ENCODE measurements at regions not wholly inside any gene's neighbourhood (a gene's known extent, or its start where the extent isn't known, plus 50 kb on each side); places are given as distances from the start of the nearest gene placed in this dataset.

- TF ChIP-seq CSRNP3 (CRISPR knock-in tag; IDR thresholded peaks at IDR 0.05) (no peak), ZFP30 (CRISPR knock-in tag; IDR thresholded peaks at IDR 0.05) (no peak), ZNF8 (CRISPR knock-in tag; IDR thresholded peaks at IDR 0.05) (no peak), POU6F1 (CRISPR knock-in tag; IDR thresholded peaks at IDR 0.05; ENCODE audit: borderline replicate concordance, low read depth) (no peak), RARB (CRISPR knock-in tag; IDR thresholded peaks at IDR 0.05) (no peak)
Measured at GRCh38 chr6:137373296-137373695, 120.9 kb downstream of the OLIG3 start (continued).

- TF ChIP-seq GLIS3 (CRISPR knock-in tag; IDR thresholded peaks at IDR 0.05) (no peak), ZC3H10 (CRISPR knock-in tag; IDR thresholded peaks at IDR 0.05) (no peak), PPARA (CRISPR knock-in tag; IDR thresholded peaks at IDR 0.05; ENCODE audit: borderline replicate concordance) (no peak), OSR1 (CRISPR knock-in tag; IDR thresholded peaks at IDR 0.05) (no peak), ISL1 (CRISPR knock-in tag; IDR thresholded peaks at IDR 0.05) (no peak), BACH2 (CRISPR knock-in tag; IDR thresholded peaks at IDR 0.05; ENCODE audit: borderline replicate concordance) (no peak), TOX (CRISPR knock-in tag; IDR thresholded peaks at IDR 0.05; ENCODE audit: borderline replicate concordance) (no peak), ARNTL (CRISPR knock-in tag; IDR thresholded peaks at IDR 0.05; ENCODE audit: borderline replicate concordance, low read depth) (no peak), TSHZ2 (CRISPR knock-in tag; IDR thresholded peaks at IDR 0.05) (no peak), CSRNP3 (CRISPR knock-in tag; IDR thresholded peaks at IDR 0.05) (no peak), SNAI2 (CRISPR knock-in tag; IDR thresholded peaks at IDR 0.05) (no peak), ZNF70 (CRISPR knock-in tag; IDR thresholded peaks at IDR 0.05) (no peak), POU6F1 (CRISPR knock-in tag; IDR thresholded peaks at IDR 0.05; ENCODE audit: borderline replicate concordance, low read depth) (no peak), ZFP3 (CRISPR knock-in tag; IDR thresholded peaks at IDR 0.05) (no peak), CSDC2 (CRISPR knock-in tag; IDR thresholded peaks at IDR 0.05) (no peak), PATZ1 (CRISPR knock-in tag; IDR thresholded peaks at IDR 0.05; ENCODE audit: borderline replicate concordance) (no peak)
- no peak for ATAC-seq
Measured at GRCh38 chr6:137372532-137372931, 121.7 kb downstream of the OLIG3 start.

- TF ChIP-seq BACH2 (CRISPR knock-in tag; IDR thresholded peaks at IDR 0.05; ENCODE audit: borderline replicate concordance) (no peak), RARB (CRISPR knock-in tag; IDR thresholded peaks at IDR 0.05) (no peak)
- ATAC-seq = no peak
Measured at GRCh38 chr6:137371634-137372016, 122.6 kb downstream of the OLIG3 start.

All from SK-N-SH treated with all-trans-retinoic acid at 6 μM for 48 hours (cell line).